ENCODE measurements at regions not wholly inside any gene's neighbourhood (a gene's known extent, or its start where the extent isn't known, plus 50 kb on each side); places are given as distances from the start of the nearest gene placed in this dataset.

- TF ChIP-seq POU5F1 (IDR thresholded peaks at IDR 0.05; ENCODE audit: borderline replicate concordance, low read depth, low read length, partially characterized antibody), result no peak
These were observed 135.4 kb upstream of the FRMD4B start (continued) for GRCh38 chr3:69521286-69521685.

- Histone ChIP-seq H3K9me3 (replicated peaks; ENCODE audit: control insufficient read depth, insufficient read depth, low read depth, low read length) (no peaks in the 10 kb centered on the region), H3K27me3 (ENCODE audit: control insufficient read depth in 2 of 2, insufficient read depth in 2 of 2, low read length in 2 of 2) (no peaks in the 10 kb centered on the region; a peak in 1 of 5 replicates), H3K36me3 (ENCODE audit: control insufficient read depth, insufficient read depth, low read length) (no peaks in the 10 kb centered on the region), H3K9ac (ENCODE audit: insufficient read depth in 1 of 2, low read depth in 2 of 2, low read length in 2 of 2) (no peak overlapping the region), H3K27ac (ENCODE audit: extremely low read depth, low read depth, low read length) (no peak overlapping the region), H3K4me2 (ENCODE audit: insufficient read depth, low read length) (no peak overlapping the region), H3K79me2 (ENCODE audit: control insufficient read depth, insufficient read depth, low read length) (no peaks in the 10 kb centered on the region), H3K4me1 (replicated peaks in 1 of 2; ENCODE audit: control insufficient read depth in 2 of 2, insufficient read depth in 2 of 2, low read length in 2 of 2) (no peaks in the 10 kb centered on the region), H2AFZ (ENCODE audit: low read depth, low read length) (no peak overlapping the region), H3K4me3 (no peak overlapping the region), H4K20me1 (replicated peaks; ENCODE audit: control insufficient read depth, insufficient read depth, low read length) (no peaks in the 10 kb centered on the region), H3K9me1 (ENCODE audit: control insufficient read depth, insufficient read depth, low read length) (no peaks in the 10 kb centered on the region)
- 0% methylated on average over 3 of the region's 4 CpGs for WGBS (ENCODE audit: insufficient coverage, low coverage, missing lambda C conversion rate)
- CTCF ChIA-PET (ENCODE audit: low intra/inter-chr PET ratio), result no interaction called here
- no peak for ATAC-seq
- in situ Hi-C loops (cut with MboI) (no loop called here), intact Hi-C loops (cut with micrococcal nuclease) (no loop called here)
- no peak for FAIRE-seq
- POLR2A ChIA-PET, result no interaction called here
- no TSS peak for BruUV-seq (replicated peaks)
- TF ChIP-seq COPS2 (conservative IDR thresholded peaks at IDR 0.05) (no peak), KLF6 (CRISPR knock-in tag; IDR thresholded peaks at IDR 0.05; ENCODE audit: borderline replicate concordance) (no peak), ZNF717 (CRISPR knock-in tag; IDR thresholded peaks at IDR 0.05) (no peak), ZBTB2 (IDR thresholded peaks at IDR 0.05) (no peak), ZNF780A (CRISPR knock-in tag; IDR thresholded peaks at IDR 0.05) (no peak), NR4A1 (CRISPR knock-in tag; IDR thresholded peaks at IDR 0.05) (no peak), NR4A1 (tag; IDR thresholded peaks at IDR 0.05) (no peak), BCL6 (CRISPR knock-in tag; IDR thresholded peaks at IDR 0.05) (no peak)
- no peak for DNase-seq (ENCODE audit: extremely low read depth in 1 of 4, low spot score in 3 of 4)
These were observed 125.5 kb upstream of the FRMD4B start for GRCh38 chr3:69511361-69511760.
